ENCODE measurements at regions not wholly inside any gene's neighbourhood (a gene's known extent, or its start where the extent isn't known, plus 50 kb on each side); places are given as distances from the start of the nearest gene placed in this dataset.

- no peak for TF ChIP-seq POLR2A (IDR thresholded peaks at IDR 0.05)
- TF ChIP-seq EP300 (IDR thresholded peaks at IDR 0.05) = no peak
- TF ChIP-seq CTCF (IDR thresholded peaks at IDR 0.05) = no peak
- H3K27ac ChIP-seq = no peak overlapping the region
- WGBS, 3 donors = 87 to 93% (median 90%) methylated on average over 6 of the region's 6 CpGs
Measured at GRCh38 chr13:88895261-88895941, 1224.2 kb downstream of the SLITRK5 start.

GRCh38 chr13:88896466-88896865, 1225.3 kb downstream of the SLITRK5 start:
- Histone ChIP-seq H3K4me3 (no peak overlapping the region), H3K27ac (no peak overlapping the region), H3K27me3 (peaks cover 4% of the 10 kb centered on the region), H3K9me3 (no peaks in the 10 kb centered on the region), H3K4me1 (ENCODE audit: insufficient read depth) (no peaks in the 10 kb centered on the region), H3K36me3 (no peaks in the 10 kb centered on the region)
- no peak for DNase-seq
- intact Hi-C loops (cut with DNase I) = no loop called here
- WGBS, 3 donors = 90 to 93% (median 91%) methylated on average over 6 of the region's 6 CpGs
- TF ChIP-seq CTCF (IDR thresholded peaks at IDR 0.05) = no peak
- no peak for TF ChIP-seq EP300 (IDR thresholded peaks at IDR 0.05)
- TF ChIP-seq POLR2A (IDR thresholded peaks at IDR 0.05) = no peak

More at GRCh38 chr13:88895261-88895941, 1224.2 kb downstream of the SLITRK5 start:
- Histone ChIP-seq H3K9me3 (no peaks in the 10 kb centered on the region), H3K27me3 (peaks cover 4% of the 10 kb centered on the region), H3K4me3 (no peak overlapping the region), H3K4me1 (ENCODE audit: insufficient read depth) (no peaks in the 10 kb centered on the region), H3K36me3 (no peaks in the 10 kb centered on the region)
- DNase-seq = peak in 1 of 5 donors; percentile 4
- intact Hi-C loops (cut with DNase I) = no loop called here

GRCh38 chr13:88908961-88909441, 1237.8 kb downstream of the SLITRK5 start:
- Histone ChIP-seq H3K4me3 (no peak overlapping the region), H3K27ac (no peak overlapping the region), H3K4me1 (ENCODE audit: insufficient read depth) (no peaks in the 10 kb centered on the region), H3K9me3 (no peaks in the 10 kb centered on the region), H3K36me3 (no peaks in the 10 kb centered on the region), H3K27me3 (no peaks in the 10 kb centered on the region)
- intact Hi-C loops (cut with DNase I) = no loop called here
- no peak for DNase-seq
- WGBS, 3 donors = 4 to 16% (median 11%) methylated on average over 2 of the region's 2 CpGs
- TF ChIP-seq POLR2A (IDR thresholded peaks at IDR 0.05) (no peak), EP300 (IDR thresholded peaks at IDR 0.05) (no peak)

- no peaks in the 10 kb centered on the region for H3K4me1 ChIP-seq (ENCODE audit: insufficient read depth)
- intact Hi-C loops (cut with DNase I) = no loop called here
- WGBS, 3 donors = 68 to 82% (median 73%) methylated on average over 3 of the region's 3 CpGs
- H3K4me3 ChIP-seq = no peak overlapping the region
- H3K27ac ChIP-seq = no peak overlapping the region
- H3K9me3 ChIP-seq = no peaks in the 10 kb centered on the region
- TF ChIP-seq POLR2A (IDR thresholded peaks at IDR 0.05) = no peak
- TF ChIP-seq CTCF (IDR thresholded peaks at IDR 0.05) = no peak
- no peak for TF ChIP-seq EP300 (IDR thresholded peaks at IDR 0.05)
- DNase-seq = no peak
- H3K27me3 ChIP-seq = no peaks in the 10 kb centered on the region
- no peaks in the 10 kb centered on the region for H3K36me3 ChIP-seq
Measured at GRCh38 chr13:88919970-88920628, 1248.9 kb downstream of the SLITRK5 start.

GRCh38 chr13:88925954-88926353, 1254.8 kb downstream of the SLITRK5 start:
- Histone ChIP-seq H3K27ac (no peak overlapping the region), H3K36me3 (no peaks in the 10 kb centered on the region), H3K9me3 (no peaks in the 10 kb centered on the region), H3K4me1 (ENCODE audit: insufficient read depth) (no peaks in the 10 kb centered on the region), H3K27me3 (no peaks in the 10 kb centered on the region), H3K4me3 (no peak overlapping the region)
- intact Hi-C loops (cut with DNase I) = no loop called here
- TF ChIP-seq EP300 (IDR thresholded peaks at IDR 0.05) = no peak
- TF ChIP-seq POLR2A (IDR thresholded peaks at IDR 0.05) = no peak
- no peak for TF ChIP-seq CTCF (IDR thresholded peaks at IDR 0.05)
- no peak for DNase-seq
- WGBS, 3 donors = 82 to 88% (median 85%) methylated on average over 3 of the region's 3 CpGs

Measured in ovary (tissue), 7 donors.